DOHH2 (cell line): ENCODE measurements at regions not wholly inside any gene's neighbourhood (a gene's known extent, or its start where the extent isn't known, plus 50 kb on each side); places are given as distances from the start of the nearest gene placed in this dataset.

Experiments used
- CTCF ChIP-seq: fragments of 200-600 bp; sonication (generic); IDR thresholded peaks from one replicate; pipeline ENCODE4 v1.5.1; 2014; ENCODE audit warnings: antibody characterized with exemption, mild to moderate bottlenecking, low read depth, low read length; ENCODE audit not compliant: poor library complexity, severe bottlenecking
- EZH2phosphoT487 ChIP-seq: fragments of 200-600 bp; sonication (generic); IDR thresholded peaks from 2 replicates; pipeline ENCODE4 v1.6.1; 2017; ENCODE audit warnings: borderline replicate concordance, mild to moderate bottlenecking, antibody characterized with exemption, low read length, moderate library complexity, mixed read lengths

- TF ChIP-seq CTCF = no peak
- no peak for TF ChIP-seq EZH2phosphoT487
These were observed 64.2 kb upstream of the VWDE start for GRCh38 chr7:12467837-12468236.
